Muscle layer of colon (tissue), 2 donors: ENCODE measurements at regions not wholly inside any gene's neighbourhood (a gene's known extent, or its start where the extent isn't known, plus 50 kb on each side); places are given as distances from the start of the nearest gene placed in this dataset.

Experiments used
- H3K27ac ChIP-seq: one replicate; pipeline ENCODE4 v1.7.0; 2013; ENCODE audit warnings: low read depth, mild to moderate bottlenecking, low read length, moderate library complexity
- H3K27me3 ChIP-seq, 2 donors: one replicate each; pipeline ENCODE4 v1.7.0; 2013; ENCODE audit warnings: low read length in 2 of 2, mild to moderate bottlenecking in 2 of 2; ENCODE audit not compliant: insufficient read depth in 2 of 2, control insufficient read depth in 1 of 2
- H3K36me3 ChIP-seq: one replicate; pipeline ENCODE4 v1.7.0; 2013; ENCODE audit warnings: mild to moderate bottlenecking, low read length; ENCODE audit not compliant: insufficient read depth
- H3K4me1 ChIP-seq: one replicate; pipeline ENCODE4 v1.7.0; 2013; ENCODE audit warnings: mild to moderate bottlenecking, low read length; ENCODE audit not compliant: insufficient read depth
- H3K4me3 ChIP-seq, 2 donors: one replicate each; pipeline ENCODE4 v1.7.0; 2013; ENCODE audit warnings: low read length in 2 of 2, low read depth in 1 of 2, mild to moderate bottlenecking in 1 of 2, moderate library complexity in 1 of 2
- H3K9ac ChIP-seq: one replicate; pipeline ENCODE4 v1.7.0; 2013; ENCODE audit warnings: low read length
- H3K9me3 ChIP-seq: one replicate; pipeline ENCODE4 v1.7.0; 2013; ENCODE audit warnings: mild to moderate bottlenecking, low read length
- donor health status: abdominal sarcoma.
- donor health status: Adenocarcinoma of cecum.

GRCh38 chr1:95679262-95679661 is 445.3 kb downstream of the RWDD3 start:
- Histone ChIP-seq H3K27ac (no peak overlapping the region), H3K27me3 (no peaks in the 10 kb centered on the region), H3K36me3 (no peaks in the 10 kb centered on the region), H3K4me3 (no peak overlapping the region), H3K9ac (no peak overlapping the region), H3K9me3 (no peaks in the 10 kb centered on the region), H3K4me1 (no peaks in the 10 kb centered on the region)

- no peaks in the 10 kb centered on the region for H3K4me1 ChIP-seq
These were observed 451.1 kb downstream of the RWDD3 start for GRCh38 chr1:95685081-95685480.

GRCh38 chr1:95686217-95686616 is 452.2 kb downstream of the RWDD3 start:
- no peaks in the 10 kb centered on the region for H3K27me3 ChIP-seq
- no peaks in the 10 kb centered on the region for H3K9me3 ChIP-seq
- H3K36me3 ChIP-seq = no peaks in the 10 kb centered on the region
- no peak overlapping the region for H3K27ac ChIP-seq
- no peaks in the 10 kb centered on the region for H3K4me1 ChIP-seq
- H3K4me3 ChIP-seq = no peak overlapping the region
- no peak overlapping the region for H3K9ac ChIP-seq

More at GRCh38 chr1:95685081-95685480, 451.1 kb downstream of the RWDD3 start:
- no peak overlapping the region for H3K27ac ChIP-seq
- no peaks in the 10 kb centered on the region for H3K36me3 ChIP-seq
- H3K27me3 ChIP-seq = no peaks in the 10 kb centered on the region
- no peak overlapping the region for H3K9ac ChIP-seq
- H3K4me3 ChIP-seq = no peak overlapping the region
- no peaks in the 10 kb centered on the region for H3K9me3 ChIP-seq

GRCh38 chr1:95699149-95699953 is 465.3 kb downstream of the RWDD3 start:
- no peaks in the 10 kb centered on the region for H3K27me3 ChIP-seq
- no peaks in the 10 kb centered on the region for H3K9me3 ChIP-seq
- no peak overlapping the region for H3K9ac ChIP-seq
- H3K27ac ChIP-seq = no peak overlapping the region
- no peaks in the 10 kb centered on the region for H3K36me3 ChIP-seq
- no peaks in the 10 kb centered on the region for H3K4me1 ChIP-seq
- no peak overlapping the region for H3K4me3 ChIP-seq

GRCh38 chr1:95701450-95702173 is 467.6 kb downstream of the RWDD3 start:
- no peak overlapping the region for H3K27ac ChIP-seq
- H3K9ac ChIP-seq = no peak overlapping the region
- H3K4me1 ChIP-seq = no peaks in the 10 kb centered on the region
- H3K4me3 ChIP-seq = no peak overlapping the region
- H3K36me3 ChIP-seq = no peaks in the 10 kb centered on the region
- no peaks in the 10 kb centered on the region for H3K27me3 ChIP-seq
- H3K9me3 ChIP-seq = no peaks in the 10 kb centered on the region

- no peaks in the 10 kb centered on the region for H3K27me3 ChIP-seq
- no peak overlapping the region for H3K9ac ChIP-seq
- no peaks in the 10 kb centered on the region for H3K4me1 ChIP-seq
- no peaks in the 10 kb centered on the region for H3K9me3 ChIP-seq
- no peaks in the 10 kb centered on the region for H3K36me3 ChIP-seq
- no peak overlapping the region for H3K27ac ChIP-seq
- no peak overlapping the region for H3K4me3 ChIP-seq
These were observed 469.0 kb downstream of the RWDD3 start for GRCh38 chr1:95703046-95703445.

- no peak overlapping the region for H3K27ac ChIP-seq
- no peaks in the 10 kb centered on the region for H3K36me3 ChIP-seq
- H3K27me3 ChIP-seq = no peaks in the 10 kb centered on the region
- no peaks in the 10 kb centered on the region for H3K9me3 ChIP-seq
- H3K9ac ChIP-seq = no peak overlapping the region
- no peak overlapping the region for H3K4me3 ChIP-seq
- no peaks in the 10 kb centered on the region for H3K4me1 ChIP-seq
These were observed 482.1 kb downstream of the RWDD3 start for GRCh38 chr1:95716097-95716496.

- Histone ChIP-seq H3K9me3 (no peaks in the 10 kb centered on the region), H3K36me3 (no peaks in the 10 kb centered on the region), H3K27ac (no peak overlapping the region), H3K4me1 (no peaks in the 10 kb centered on the region), H3K4me3 (no peak overlapping the region), H3K9ac (no peak overlapping the region), H3K27me3 (no peaks in the 10 kb centered on the region)
These were observed 482.5 kb downstream of the RWDD3 start for GRCh38 chr1:95716550-95716949.

- Histone ChIP-seq H3K4me1 (no peaks in the 10 kb centered on the region), H3K4me3 (no peak overlapping the region), H3K9me3 (no peaks in the 10 kb centered on the region), H3K36me3 (no peaks in the 10 kb centered on the region), H3K9ac (no peak overlapping the region), H3K27ac (no peak overlapping the region), H3K27me3 (no peaks in the 10 kb centered on the region)
These were observed 489.3 kb downstream of the RWDD3 start for GRCh38 chr1:95723346-95723745.

- H3K27me3 ChIP-seq = no peaks in the 10 kb centered on the region
- H3K9ac ChIP-seq = no peak overlapping the region
- no peaks in the 10 kb centered on the region for H3K4me1 ChIP-seq
- no peaks in the 10 kb centered on the region for H3K36me3 ChIP-seq
- H3K27ac ChIP-seq = no peak overlapping the region
- H3K9me3 ChIP-seq = no peaks in the 10 kb centered on the region
- H3K4me3 ChIP-seq = no peak overlapping the region
These were observed 494.8 kb downstream of the RWDD3 start for GRCh38 chr1:95728841-95729240.

GRCh38 chr1:95730986-95731385 is 497.0 kb downstream of the RWDD3 start:
- no peak overlapping the region for H3K27ac ChIP-seq
- H3K4me1 ChIP-seq = no peaks in the 10 kb centered on the region
- no peak overlapping the region for H3K9ac ChIP-seq
- no peaks in the 10 kb centered on the region for H3K36me3 ChIP-seq
- no peaks in the 10 kb centered on the region for H3K9me3 ChIP-seq
- H3K27me3 ChIP-seq = no peaks in the 10 kb centered on the region
- H3K4me3 ChIP-seq = no peak overlapping the region
